ENCODE measurements at regions not wholly inside any gene's neighbourhood (a gene's known extent, or its start where the extent isn't known, plus 50 kb on each side); places are given as distances from the start of the nearest gene placed in this dataset.

DNA sequence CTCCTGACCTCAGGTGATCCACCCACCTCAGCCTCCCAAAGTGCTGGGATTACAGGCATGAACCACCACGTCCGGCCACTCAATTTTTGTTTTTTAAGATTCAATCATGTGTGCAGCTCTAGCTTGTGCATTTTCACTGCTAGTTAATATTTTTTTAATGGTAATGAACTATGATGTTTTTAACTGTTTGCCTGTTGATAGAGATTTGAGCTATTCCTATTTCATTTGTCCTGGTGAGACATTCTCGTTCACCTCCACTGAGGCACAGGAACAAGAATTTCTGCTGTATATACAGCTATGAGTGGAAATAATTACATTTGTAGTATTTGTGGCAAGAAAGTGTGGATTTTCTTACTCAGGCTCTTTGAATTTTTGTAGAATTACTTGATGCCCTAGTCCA is 137.7 kb upstream of the MYOCD start:
- Mint-ChIP-seq H3K27me3 (ENCODE audit: low read depth) (no peaks in the 10 kb centered on the region), H3K27ac (no peak overlapping the region), H3K4me1 (ENCODE audit: low read depth) (no peaks in the 10 kb centered on the region), H3K9me3 (ENCODE audit: insufficient read depth) (no peaks in the 10 kb centered on the region), H3K36me3 (ENCODE audit: low read depth) (no peaks in the 10 kb centered on the region), H3K4me3 (no peak overlapping the region)
- ATAC-seq = no peak
- POLR2A ChIA-PET = no interaction called here
- no peak for DNase-seq
- CTCF ChIA-PET = no interaction called here

DNA sequence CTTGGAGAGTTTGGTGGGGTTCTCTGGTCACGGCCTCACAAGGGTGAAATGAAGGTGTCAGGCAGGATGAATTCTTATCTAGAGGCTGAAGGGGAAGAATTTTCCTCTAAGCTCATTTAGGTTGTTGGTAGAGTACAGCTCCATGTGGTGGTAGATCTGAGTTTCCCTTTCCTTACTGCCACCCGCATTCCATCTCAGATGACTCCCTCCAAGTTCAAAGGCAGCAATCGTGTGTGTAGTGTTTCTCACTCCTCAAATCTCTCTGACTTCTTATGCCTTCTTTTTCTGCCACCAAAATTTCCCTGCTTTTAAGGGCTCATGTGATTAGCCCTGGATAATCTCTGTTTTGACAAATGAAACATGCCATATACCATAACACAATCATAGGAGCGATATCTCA is 135.5 kb upstream of the MYOCD start:
- CTCF ChIA-PET = no interaction called here

DNA sequence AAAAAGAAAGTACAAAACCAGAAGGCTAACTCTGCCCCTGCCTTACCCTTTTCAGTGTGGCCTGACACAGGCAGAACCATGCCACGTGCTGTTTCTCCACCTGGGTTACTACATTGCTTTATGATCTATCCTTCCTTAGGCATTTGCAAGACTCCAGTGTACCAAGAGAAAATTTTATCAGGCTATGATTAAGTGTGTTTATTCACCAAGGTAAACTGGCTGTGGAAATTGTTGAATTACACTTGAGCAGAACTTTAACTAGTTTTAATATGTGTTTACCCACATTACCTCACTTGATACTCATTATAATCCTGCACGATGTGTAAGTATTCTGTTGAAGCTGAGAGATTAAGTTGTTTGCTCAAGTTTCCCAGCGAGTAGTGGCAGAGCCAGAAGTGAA is 129.7 kb upstream of the MYOCD start:
- Mint-ChIP-seq H3K9me3 (ENCODE audit: insufficient read depth) (peaks cover 7% of the 10 kb centered on the region), H3K27ac (no peak overlapping the region), H3K27me3 (ENCODE audit: low read depth) (no peaks in the 10 kb centered on the region), H3K36me3 (ENCODE audit: low read depth) (no peaks in the 10 kb centered on the region), H3K4me3 (no peak overlapping the region), H3K4me1 (ENCODE audit: low read depth) (no peaks in the 10 kb centered on the region)
- ATAC-seq (no peak), DNase-seq (no peak)
- POLR2A ChIA-PET = no interaction called here
- CTCF ChIA-PET = no interaction called here

More for the DNA sequence above, 135.5 kb upstream of the MYOCD start:
- H3K27ac Mint-ChIP-seq = no peak overlapping the region
- no peak for ATAC-seq
- no peaks in the 10 kb centered on the region for H3K27me3 Mint-ChIP-seq (ENCODE audit: low read depth)
- no peaks in the 10 kb centered on the region for H3K9me3 Mint-ChIP-seq (ENCODE audit: insufficient read depth)
- DNase-seq = no peak
- no peaks in the 10 kb centered on the region for H3K36me3 Mint-ChIP-seq (ENCODE audit: low read depth)
- POLR2A ChIA-PET = no interaction called here
- H3K4me3 Mint-ChIP-seq = no peak overlapping the region
- H3K4me1 Mint-ChIP-seq (ENCODE audit: low read depth) = no peaks in the 10 kb centered on the region

DNA sequence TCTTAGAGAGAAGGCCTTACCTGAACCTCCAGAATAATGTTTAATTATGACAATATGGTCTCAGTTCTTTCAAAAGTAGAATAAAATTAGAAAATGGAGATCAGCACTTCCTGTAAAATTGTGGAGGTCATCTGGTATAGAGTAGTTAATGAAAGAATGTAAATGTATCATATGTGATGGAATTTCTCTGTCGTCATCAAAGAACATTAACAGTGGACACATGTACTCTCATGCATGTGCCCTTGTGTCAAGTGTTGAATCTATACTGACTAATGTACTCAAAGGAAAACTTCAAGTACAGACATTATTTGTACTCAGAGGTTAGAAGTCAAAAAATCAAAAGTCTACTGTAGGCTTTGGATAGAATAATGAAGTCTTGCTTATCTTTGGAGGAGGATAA is 129.2 kb upstream of the MYOCD start:
- Mint-ChIP-seq H3K4me1 (ENCODE audit: low read depth) (no peaks in the 10 kb centered on the region), H3K27ac (no peak overlapping the region), H3K4me3 (no peak overlapping the region), H3K36me3 (ENCODE audit: low read depth) (no peaks in the 10 kb centered on the region), H3K9me3 (ENCODE audit: insufficient read depth) (peaks cover 7% of the 10 kb centered on the region), H3K27me3 (ENCODE audit: low read depth) (no peaks in the 10 kb centered on the region)
- DNase-seq (no peak), ATAC-seq (no peak)
- POLR2A ChIA-PET = no interaction called here
- CTCF ChIA-PET = no interaction called here

DNA sequence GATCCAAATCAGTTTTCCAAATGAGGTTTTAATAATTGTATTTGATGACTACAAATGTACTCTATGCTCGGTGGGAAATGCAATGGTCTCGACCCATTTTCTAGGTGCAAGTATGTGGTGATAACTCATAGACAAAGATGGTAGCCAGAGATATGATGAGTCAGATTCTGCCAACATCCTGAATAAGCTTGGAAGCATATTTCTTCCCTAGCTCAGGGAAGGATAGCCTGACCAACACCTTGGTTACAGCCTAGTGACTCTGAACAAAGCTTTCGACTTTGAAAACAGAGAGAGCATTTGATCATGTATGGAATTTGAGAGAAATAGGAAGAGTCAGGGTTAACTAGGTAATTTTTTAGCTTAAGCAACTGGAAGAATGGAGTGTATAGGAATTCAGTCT is 128.3 kb upstream of the MYOCD start:
- POLR2A ChIA-PET = no interaction called here
- no peak for DNase-seq
- Mint-ChIP-seq H3K9me3 (ENCODE audit: insufficient read depth) (peaks cover 7% of the 10 kb centered on the region), H3K27me3 (ENCODE audit: low read depth) (no peaks in the 10 kb centered on the region), H3K27ac (no peak overlapping the region), H3K4me1 (ENCODE audit: low read depth) (no peaks in the 10 kb centered on the region), H3K36me3 (ENCODE audit: low read depth) (no peaks in the 10 kb centered on the region), H3K4me3 (no peak overlapping the region)
- no peak for ATAC-seq
- CTCF ChIA-PET = no interaction called here

DNA sequence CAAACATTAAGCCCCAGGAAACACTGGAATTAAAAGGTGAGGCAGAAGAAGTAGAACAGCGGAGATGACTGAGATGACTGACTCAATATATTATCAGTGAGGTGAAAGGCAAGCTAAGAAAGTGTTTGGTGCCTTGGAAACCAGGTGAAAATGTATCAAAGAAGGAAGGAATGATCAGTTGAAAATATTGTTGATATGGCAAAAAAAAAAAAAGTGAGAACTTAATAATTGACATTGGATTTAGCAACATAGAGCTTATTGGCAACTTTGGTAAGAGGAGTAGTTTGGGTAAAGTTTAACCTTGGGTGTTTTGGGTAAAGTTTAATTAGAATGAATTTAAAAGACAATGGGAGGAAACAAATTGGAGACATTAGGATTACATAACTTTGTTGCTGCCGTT is 127.7 kb upstream of the MYOCD start:
- no peaks in the 10 kb centered on the region for H3K4me1 Mint-ChIP-seq (ENCODE audit: low read depth)
- no peaks in the 10 kb centered on the region for H3K36me3 Mint-ChIP-seq (ENCODE audit: low read depth)
- peaks cover 7% of the 10 kb centered on the region for H3K9me3 Mint-ChIP-seq (ENCODE audit: insufficient read depth)
- no peak overlapping the region for H3K4me3 Mint-ChIP-seq
- H3K27me3 Mint-ChIP-seq (ENCODE audit: low read depth) = no peaks in the 10 kb centered on the region
- H3K27ac Mint-ChIP-seq = no peak overlapping the region
- POLR2A ChIA-PET = no interaction called here
- CTCF ChIA-PET = interaction anchor here (0.7 kb wide), 1 partner anchor 53 kb away, joined by 3 read pairs; no protein-coding TSS in a partner anchor
- DNase-seq (no peak), ATAC-seq (no peak)

DNA sequence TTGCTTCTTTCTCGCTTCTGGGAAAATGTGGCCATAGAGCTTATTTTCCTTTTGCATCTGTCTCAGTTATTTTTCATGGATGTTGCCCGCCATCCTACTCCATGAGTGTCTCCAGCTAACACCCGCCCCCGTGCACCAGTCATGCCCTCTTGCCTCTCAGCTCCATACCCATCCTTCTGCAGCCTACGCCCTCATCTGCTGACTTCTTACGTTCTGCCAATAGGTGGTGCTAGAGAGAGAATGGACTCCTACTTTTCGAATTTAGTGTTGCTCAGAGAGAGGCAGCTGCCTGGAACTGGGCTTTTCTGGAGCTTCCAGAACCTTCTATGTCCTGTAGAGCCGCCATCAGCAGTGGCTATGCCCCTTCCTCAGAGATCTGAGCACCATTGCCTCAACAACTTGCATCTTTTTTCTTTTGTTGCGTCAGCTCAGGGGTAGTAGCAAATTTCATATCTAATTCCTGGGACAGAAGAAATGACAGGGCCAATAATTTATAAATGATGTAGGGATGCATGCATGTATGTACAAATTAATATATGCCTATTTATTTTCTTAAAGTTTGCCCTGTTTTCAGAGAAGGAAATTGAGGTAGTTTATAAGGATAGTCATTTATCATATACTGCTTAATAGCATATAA is 119.7 kb upstream of the MYOCD start:
- no peaks in the 10 kb centered on the region for H3K4me1 Mint-ChIP-seq (ENCODE audit: low read depth)
- no peak overlapping the region for H3K27ac Mint-ChIP-seq
- H3K36me3 Mint-ChIP-seq (ENCODE audit: low read depth) = no peaks in the 10 kb centered on the region
- no peaks in the 10 kb centered on the region for H3K9me3 Mint-ChIP-seq (ENCODE audit: insufficient read depth)
- POLR2A ChIA-PET = no interaction called here
- CTCF ChIA-PET = interaction anchor here (0.8 to 1.9 kb wide), 4 partner anchors 9 to 459 kb away, joined by 3 to 5 read pairs (median 4); no protein-coding TSS in a partner anchor
- ATAC-seq (no peak), DNase-seq (peak; percentile 21)
- H3K4me3 Mint-ChIP-seq = no peak overlapping the region
- H3K27me3 Mint-ChIP-seq (ENCODE audit: low read depth) = no peaks in the 10 kb centered on the region

DNA sequence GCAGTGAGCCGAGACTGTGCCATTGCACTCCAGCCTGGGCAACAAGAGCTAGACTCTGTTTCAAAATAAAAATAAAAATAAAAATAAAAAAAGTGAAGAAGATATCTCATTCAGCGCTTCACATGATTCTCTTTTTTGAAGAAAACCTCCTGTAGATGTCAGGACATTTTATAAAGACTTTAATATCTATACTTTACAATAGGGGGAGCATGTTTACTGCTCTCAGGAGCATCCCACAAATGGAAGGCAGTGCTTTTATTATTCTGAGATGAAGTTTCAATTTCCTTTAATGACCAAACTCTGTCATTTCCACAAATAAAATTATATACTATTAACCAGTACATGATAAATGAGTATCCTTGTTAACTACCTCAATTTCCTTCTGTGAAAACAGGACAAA is 118.7 kb upstream of the MYOCD start:
- no peak for DNase-seq
- no peaks in the 10 kb centered on the region for H3K36me3 Mint-ChIP-seq (ENCODE audit: low read depth)
- no peak overlapping the region for H3K27ac Mint-ChIP-seq
- no peaks in the 10 kb centered on the region for H3K27me3 Mint-ChIP-seq (ENCODE audit: low read depth)
- ChIA-PET CTCF (no interaction called here), POLR2A (no interaction called here)
- no peak for ATAC-seq
- H3K9me3 Mint-ChIP-seq (ENCODE audit: insufficient read depth) = no peaks in the 10 kb centered on the region
- no peaks in the 10 kb centered on the region for H3K4me1 Mint-ChIP-seq (ENCODE audit: low read depth)
- H3K4me3 Mint-ChIP-seq = no peak overlapping the region

DNA sequence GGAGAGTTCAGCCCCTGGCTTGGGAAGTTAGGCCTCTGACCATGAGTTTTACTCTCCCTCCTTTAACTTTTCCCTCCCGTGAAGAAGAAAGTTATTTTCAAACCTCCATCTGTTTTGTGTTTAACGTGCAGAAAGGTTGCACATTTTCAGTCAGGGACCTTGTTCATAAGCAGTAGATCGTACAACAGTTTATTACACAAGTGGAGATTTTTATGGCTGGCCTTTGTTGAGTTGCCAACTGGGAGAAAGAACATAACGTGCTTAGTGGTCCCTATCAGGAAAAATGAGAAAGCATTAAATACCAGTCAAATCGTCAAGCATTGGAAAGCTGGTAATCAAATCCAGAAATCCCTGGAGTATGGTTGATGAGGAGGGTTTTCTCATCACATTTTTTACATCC is 117.9 kb upstream of the MYOCD start:
- Mint-ChIP-seq H3K9me3 (ENCODE audit: insufficient read depth) (no peaks in the 10 kb centered on the region), H3K4me1 (ENCODE audit: low read depth) (no peaks in the 10 kb centered on the region), H3K27me3 (ENCODE audit: low read depth) (no peaks in the 10 kb centered on the region), H3K4me3 (no peak overlapping the region), H3K36me3 (ENCODE audit: low read depth) (no peaks in the 10 kb centered on the region), H3K27ac (no peak overlapping the region)
- ChIA-PET POLR2A (no interaction called here), CTCF (no interaction called here)
- DNase-seq (no peak), ATAC-seq (no peak)

DNA sequence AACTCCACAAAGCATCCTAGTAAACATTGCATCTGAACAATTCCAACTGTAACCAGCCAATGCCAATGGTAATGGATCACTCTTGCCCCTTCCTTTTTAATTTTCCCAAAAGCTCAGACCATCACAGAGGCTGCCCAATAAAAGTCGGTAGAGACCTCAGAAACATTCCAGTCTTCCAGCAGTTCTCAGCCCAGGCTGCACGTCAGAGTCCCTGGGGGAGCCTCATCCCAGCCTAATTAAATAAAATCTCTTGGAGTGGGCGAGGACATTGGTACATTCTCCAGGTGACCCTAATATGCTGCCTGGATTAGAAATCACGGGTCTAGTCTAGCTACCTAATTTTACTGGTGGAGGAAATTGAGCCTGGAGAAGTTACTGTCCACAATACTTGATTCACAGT is 117.1 kb upstream of the MYOCD start:
- Mint-ChIP-seq H3K27me3 (ENCODE audit: low read depth) (no peaks in the 10 kb centered on the region), H3K4me3 (no peak overlapping the region), H3K36me3 (ENCODE audit: low read depth) (no peaks in the 10 kb centered on the region), H3K4me1 (ENCODE audit: low read depth) (no peaks in the 10 kb centered on the region), H3K9me3 (ENCODE audit: insufficient read depth) (no peaks in the 10 kb centered on the region), H3K27ac (no peak overlapping the region)
- ChIA-PET CTCF (no interaction called here), POLR2A (no interaction called here)
- no peak for DNase-seq
- no peak for ATAC-seq

DNA sequence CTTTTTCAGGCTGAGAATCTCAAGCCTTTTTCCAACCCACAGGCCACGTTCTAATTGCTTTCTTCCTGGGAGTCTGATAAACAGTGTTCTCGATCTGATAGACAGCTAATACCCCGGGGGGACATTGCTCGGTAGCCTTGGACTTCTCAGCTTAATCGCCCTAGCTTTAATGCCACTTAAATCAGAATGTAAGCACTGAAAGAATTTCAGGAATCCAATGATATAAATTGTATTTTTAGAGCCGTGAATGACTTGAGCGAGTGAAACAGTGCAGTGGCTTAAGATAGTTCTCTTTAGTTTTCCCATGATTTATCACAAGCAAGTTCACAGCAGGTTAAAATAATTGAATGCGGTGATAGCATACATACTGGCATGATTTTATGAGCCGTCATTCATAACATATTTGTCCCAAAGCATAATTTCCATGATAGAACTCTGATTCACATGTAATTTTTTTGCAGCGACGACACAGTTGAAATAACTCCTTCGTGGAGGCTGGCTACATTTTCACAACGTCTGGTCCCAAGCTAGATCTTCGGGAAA is 116.1 kb upstream of the MYOCD start:
- Mint-ChIP-seq H3K9me3 (ENCODE audit: insufficient read depth) (no peaks in the 10 kb centered on the region), H3K36me3 (ENCODE audit: low read depth) (no peaks in the 10 kb centered on the region), H3K4me3 (no peak overlapping the region), H3K27ac (no peak overlapping the region), H3K4me1 (ENCODE audit: low read depth) (no peaks in the 10 kb centered on the region), H3K27me3 (ENCODE audit: low read depth) (no peaks in the 10 kb centered on the region)
- DNase-seq = no peak
- CTCF ChIA-PET = no interaction called here
- POLR2A ChIA-PET = no interaction called here
- ATAC-seq = no peak

DNA sequence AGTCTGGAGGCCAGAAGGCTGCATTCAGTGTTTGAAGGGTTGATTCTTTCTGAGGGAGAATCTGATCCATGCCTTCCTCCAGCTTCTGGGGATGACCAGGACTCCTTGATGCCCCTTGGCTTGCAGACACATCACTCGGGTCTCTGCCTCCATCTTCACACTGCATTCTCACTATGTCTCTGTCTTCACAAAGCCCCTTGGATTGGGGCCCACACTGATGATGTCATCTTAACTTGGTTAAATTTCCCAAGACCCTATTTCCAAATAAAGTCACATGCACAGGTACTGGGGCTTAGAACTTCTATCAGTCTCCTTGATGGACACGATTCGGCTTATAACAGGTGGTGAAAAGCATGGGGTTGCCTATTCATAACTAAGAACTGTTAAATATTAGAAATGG is 112.1 kb upstream of the MYOCD start:
- ChIA-PET POLR2A (no interaction called here), CTCF (no interaction called here)
- no peak overlapping the region for H3K27ac Mint-ChIP-seq
- H3K9me3 Mint-ChIP-seq (ENCODE audit: insufficient read depth) = no peaks in the 10 kb centered on the region
- no peak for ATAC-seq
- no peaks in the 10 kb centered on the region for H3K36me3 Mint-ChIP-seq (ENCODE audit: low read depth)
- no peak overlapping the region for H3K4me3 Mint-ChIP-seq
- no peaks in the 10 kb centered on the region for H3K4me1 Mint-ChIP-seq (ENCODE audit: low read depth)
- no peak for DNase-seq
- no peaks in the 10 kb centered on the region for H3K27me3 Mint-ChIP-seq (ENCODE audit: low read depth)

DNA sequence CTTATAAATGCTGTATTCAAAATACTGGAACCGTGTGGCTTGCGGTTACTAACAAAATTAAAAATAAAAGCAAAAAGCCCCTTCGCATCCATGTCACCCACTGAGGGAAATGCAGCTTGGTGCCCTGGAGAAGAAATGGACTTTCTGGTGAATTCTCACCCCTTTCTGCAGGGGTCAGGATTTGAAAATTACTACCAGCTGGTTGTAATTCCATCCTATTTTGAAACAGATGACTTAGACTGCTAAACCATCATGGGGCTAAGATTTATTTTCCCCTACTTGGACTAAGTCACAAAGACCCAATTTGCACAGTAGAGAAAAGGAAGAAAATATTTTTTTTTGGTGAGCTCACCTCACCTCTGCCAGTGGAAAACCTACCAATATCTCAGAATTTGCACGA is 111.4 kb upstream of the MYOCD start:
- ATAC-seq = no peak

More for the DNA sequence above, 111.4 kb upstream of the MYOCD start:
- Mint-ChIP-seq H3K4me1 (ENCODE audit: low read depth) (no peaks in the 10 kb centered on the region), H3K27ac (no peak overlapping the region), H3K4me3 (no peak overlapping the region), H3K36me3 (ENCODE audit: low read depth) (no peaks in the 10 kb centered on the region), H3K27me3 (ENCODE audit: low read depth) (no peaks in the 10 kb centered on the region), H3K9me3 (ENCODE audit: insufficient read depth) (no peaks in the 10 kb centered on the region)
- ChIA-PET POLR2A (no interaction called here), CTCF (no interaction called here)
- no peak for DNase-seq

All from activated CD8-positive, alpha-beta T cell treated with anti-CD3 and anti-CD28 coated beads, Interleukin-2, amount 10 ng/mL, durations not matched to agents 7 days and 5 days (primary cell).